MM.1S (cell line): ENCODE measurements at regions not wholly inside any gene's neighbourhood (a gene's known extent, or its start where the extent isn't known, plus 50 kb on each side); places are given as distances from the start of the nearest gene placed in this dataset.

ENCODE experiments used
- EZH2phosphoT487 ChIP-seq: fragments of 300-600 bp; sonication (generic); IDR thresholded peaks from 2 replicates; pipeline ENCODE4 v1.6.1; 2018; ENCODE audit warnings: antibody characterized with exemption, low read length
- TF ChIP-seq, protein P1 (sequence below): fragments of 300-600 bp; sonication (generic); IDR thresholded peaks from 2 replicates; pipeline ENCODE4 v1.5.1; 2016; ENCODE audit warnings: antibody characterized with exemption, low read length, mixed read lengths

DNA sequence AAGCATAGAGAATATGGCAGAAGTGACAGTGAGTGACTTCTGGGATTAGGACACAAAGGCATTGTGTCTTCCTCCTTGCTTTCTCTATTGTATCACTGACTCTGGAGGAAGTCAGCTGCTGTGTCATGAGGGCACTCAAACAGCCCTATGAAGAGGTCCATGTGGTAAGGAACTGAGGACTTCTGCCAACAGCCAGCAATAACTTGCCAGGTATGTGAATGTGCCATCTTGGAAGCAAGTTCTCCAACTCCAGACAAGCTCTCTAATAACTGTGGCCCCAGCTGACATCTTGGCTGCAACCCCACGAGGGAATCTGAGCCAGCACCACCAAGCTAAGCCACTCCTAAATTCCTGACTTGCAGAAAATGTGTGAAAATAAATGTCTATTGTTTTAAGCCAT, 83.6 kb upstream of the ZBED5 start:
- TF ChIP-seq, protein P1, sequence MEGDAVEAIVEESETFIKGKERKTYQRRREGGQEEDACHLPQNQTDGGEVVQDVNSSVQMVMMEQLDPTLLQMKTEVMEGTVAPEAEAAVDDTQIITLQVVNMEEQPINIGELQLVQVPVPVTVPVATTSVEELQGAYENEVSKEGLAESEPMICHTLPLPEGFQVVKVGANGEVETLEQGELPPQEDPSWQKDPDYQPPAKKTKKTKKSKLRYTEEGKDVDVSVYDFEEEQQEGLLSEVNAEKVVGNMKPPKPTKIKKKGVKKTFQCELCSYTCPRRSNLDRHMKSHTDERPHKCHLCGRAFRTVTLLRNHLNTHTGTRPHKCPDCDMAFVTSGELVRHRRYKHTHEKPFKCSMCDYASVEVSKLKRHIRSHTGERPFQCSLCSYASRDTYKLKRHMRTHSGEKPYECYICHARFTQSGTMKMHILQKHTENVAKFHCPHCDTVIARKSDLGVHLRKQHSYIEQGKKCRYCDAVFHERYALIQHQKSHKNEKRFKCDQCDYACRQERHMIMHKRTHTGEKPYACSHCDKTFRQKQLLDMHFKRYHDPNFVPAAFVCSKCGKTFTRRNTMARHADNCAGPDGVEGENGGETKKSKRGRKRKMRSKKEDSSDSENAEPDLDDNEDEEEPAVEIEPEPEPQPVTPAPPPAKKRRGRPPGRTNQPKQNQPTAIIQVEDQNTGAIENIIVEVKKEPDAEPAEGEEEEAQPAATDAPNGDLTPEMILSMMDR: no peak
- no peak for TF ChIP-seq EZH2phosphoT487
